ENCODE measurements at regions not wholly inside any gene's neighbourhood (a gene's known extent, or its start where the extent isn't known, plus 50 kb on each side); places are given as distances from the start of the nearest gene placed in this dataset.

DNA sequence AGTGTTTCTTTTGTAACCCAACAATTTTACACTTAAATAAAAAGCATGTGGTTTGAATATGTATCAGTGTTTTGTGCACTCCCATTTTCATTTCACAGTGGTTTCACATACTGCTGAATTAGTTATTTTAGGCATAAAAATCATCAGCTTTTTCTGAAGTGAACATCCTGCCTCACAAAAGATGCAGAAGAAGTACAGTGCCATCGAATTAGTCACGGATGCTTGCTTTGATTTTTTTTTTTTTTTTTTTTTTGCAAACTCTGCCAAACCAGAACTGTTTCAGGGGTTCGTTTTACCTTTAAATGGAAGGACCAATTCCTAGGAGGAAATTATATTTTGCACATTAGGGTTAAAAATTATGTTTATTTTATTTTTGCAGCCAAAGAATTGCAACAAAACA, 158.6 kb downstream of the RPS12 start:
- TF ChIP-seq, protein P1, sequence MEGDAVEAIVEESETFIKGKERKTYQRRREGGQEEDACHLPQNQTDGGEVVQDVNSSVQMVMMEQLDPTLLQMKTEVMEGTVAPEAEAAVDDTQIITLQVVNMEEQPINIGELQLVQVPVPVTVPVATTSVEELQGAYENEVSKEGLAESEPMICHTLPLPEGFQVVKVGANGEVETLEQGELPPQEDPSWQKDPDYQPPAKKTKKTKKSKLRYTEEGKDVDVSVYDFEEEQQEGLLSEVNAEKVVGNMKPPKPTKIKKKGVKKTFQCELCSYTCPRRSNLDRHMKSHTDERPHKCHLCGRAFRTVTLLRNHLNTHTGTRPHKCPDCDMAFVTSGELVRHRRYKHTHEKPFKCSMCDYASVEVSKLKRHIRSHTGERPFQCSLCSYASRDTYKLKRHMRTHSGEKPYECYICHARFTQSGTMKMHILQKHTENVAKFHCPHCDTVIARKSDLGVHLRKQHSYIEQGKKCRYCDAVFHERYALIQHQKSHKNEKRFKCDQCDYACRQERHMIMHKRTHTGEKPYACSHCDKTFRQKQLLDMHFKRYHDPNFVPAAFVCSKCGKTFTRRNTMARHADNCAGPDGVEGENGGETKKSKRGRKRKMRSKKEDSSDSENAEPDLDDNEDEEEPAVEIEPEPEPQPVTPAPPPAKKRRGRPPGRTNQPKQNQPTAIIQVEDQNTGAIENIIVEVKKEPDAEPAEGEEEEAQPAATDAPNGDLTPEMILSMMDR (IDR thresholded peaks at IDR 0.05) = no peak
- H3K4me2 ChIP-seq (ENCODE audit: low read length) = no peak overlapping the region
- no peak overlapping the region for H2AFZ ChIP-seq
- no peak overlapping the region for H3K9ac ChIP-seq
- no peak overlapping the region for H3K27ac ChIP-seq
- H3K4me1 ChIP-seq = no peaks in the 10 kb centered on the region
- H3K27me3 ChIP-seq (ENCODE audit: control insufficient read depth, insufficient read depth, low read length) = no peaks in the 10 kb centered on the region
- no peaks in the 10 kb centered on the region for H3K79me2 ChIP-seq
- no peak overlapping the region for H3K4me3 ChIP-seq (ENCODE audit: low read depth, low read length)
- H3K36me3 ChIP-seq (ENCODE audit: control insufficient read depth, insufficient read depth, low read length) = no peaks in the 10 kb centered on the region
- H3K9me3 ChIP-seq (ENCODE audit: control insufficient read depth, low read length) = no peaks in the 10 kb centered on the region

DNA sequence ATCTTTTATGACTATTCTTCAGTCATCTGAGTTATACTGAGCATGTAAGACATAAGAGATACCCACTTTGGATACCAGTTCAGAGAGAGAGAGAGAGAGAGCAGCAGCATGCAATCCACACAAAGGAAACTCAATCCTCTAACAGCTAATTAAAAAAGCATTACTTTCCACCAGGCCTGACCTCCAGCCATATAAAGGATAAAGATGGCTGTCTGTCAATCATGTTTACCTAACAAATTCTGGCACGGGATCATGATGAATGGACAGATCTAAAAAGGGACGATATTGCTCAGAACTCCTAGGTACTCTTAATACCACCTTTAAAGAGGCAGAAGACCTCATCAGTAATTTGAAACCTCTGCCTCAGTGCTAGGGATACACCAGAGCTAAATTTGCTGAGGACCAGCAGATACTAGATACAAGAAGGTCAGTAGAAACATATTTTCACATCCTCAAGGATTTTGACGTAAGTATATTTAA, 159.2 kb downstream of the RPS12 start:
- no peaks in the 10 kb centered on the region for H3K27me3 ChIP-seq (ENCODE audit: control insufficient read depth, insufficient read depth, low read length)
- no peak overlapping the region for H3K4me2 ChIP-seq (ENCODE audit: low read length)
- H3K36me3 ChIP-seq (ENCODE audit: control insufficient read depth, insufficient read depth, low read length) = no peaks in the 10 kb centered on the region
- H3K9me3 ChIP-seq (ENCODE audit: control insufficient read depth, low read length) = no peaks in the 10 kb centered on the region
- peak overlapping the region; percentile 29 for H2AFZ ChIP-seq
- no peaks in the 10 kb centered on the region for H3K4me1 ChIP-seq
- TF ChIP-seq, protein P1 (IDR thresholded peaks at IDR 0.05) = no peak
- no peak overlapping the region for H3K4me3 ChIP-seq (ENCODE audit: low read depth, low read length)
- H3K27ac ChIP-seq = no peak overlapping the region
- H3K9ac ChIP-seq = no peak overlapping the region
- H3K79me2 ChIP-seq = no peaks in the 10 kb centered on the region

DNA sequence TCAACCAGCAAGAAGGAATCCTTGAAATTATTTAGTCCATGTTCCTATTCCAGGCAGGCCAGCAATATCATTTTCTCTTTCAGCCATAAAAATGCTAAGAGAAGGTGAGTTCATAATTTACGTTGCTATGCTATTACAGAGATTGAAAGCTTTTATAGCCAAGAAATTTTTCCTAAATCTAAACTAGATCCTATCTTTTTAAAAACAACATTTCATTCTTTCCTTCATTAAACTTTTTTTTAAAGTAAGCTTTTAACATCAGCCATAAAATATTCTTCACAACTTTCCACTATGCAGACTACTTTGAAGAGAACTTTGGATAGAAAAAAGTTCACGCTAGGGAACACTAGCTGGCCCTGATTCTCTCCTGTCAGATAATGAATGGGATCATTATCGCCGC, 159.8 kb downstream of the RPS12 start:
- Histone ChIP-seq H3K36me3 (ENCODE audit: control insufficient read depth, insufficient read depth, low read length) (no peaks in the 10 kb centered on the region), H3K9me3 (ENCODE audit: control insufficient read depth, low read length) (no peaks in the 10 kb centered on the region), H3K79me2 (no peaks in the 10 kb centered on the region), H3K4me1 (no peaks in the 10 kb centered on the region), H3K27ac (no peak overlapping the region), H3K9ac (no peak overlapping the region), H3K4me2 (ENCODE audit: low read length) (no peak overlapping the region), H3K4me3 (ENCODE audit: low read depth, low read length) (no peak overlapping the region), H3K27me3 (ENCODE audit: control insufficient read depth, insufficient read depth, low read length) (no peaks in the 10 kb centered on the region), H2AFZ (no peak overlapping the region)
- TF ChIP-seq, protein P1 (IDR thresholded peaks at IDR 0.05) = no peak

DNA sequence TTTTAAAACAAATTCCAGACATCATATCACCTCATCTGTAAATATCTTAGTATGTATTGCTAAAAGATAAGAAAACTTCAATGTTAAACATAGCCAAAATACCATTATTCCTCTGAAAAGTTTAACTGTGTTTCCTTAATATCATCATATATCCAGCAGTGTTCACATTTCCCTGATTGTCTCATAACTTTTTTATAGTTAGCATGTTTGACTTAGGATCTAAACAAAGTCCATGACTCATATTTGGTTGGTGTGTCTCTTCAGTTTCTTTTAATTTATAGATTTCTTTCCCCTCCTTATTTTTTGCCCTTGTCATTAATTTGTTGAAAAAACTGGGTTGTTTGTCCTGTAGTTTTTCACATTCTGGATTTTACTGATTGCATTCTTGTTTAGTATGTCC, 163.0 kb downstream of the RPS12 start:
- H3K27me3 ChIP-seq (ENCODE audit: control insufficient read depth, insufficient read depth, low read length) = no peaks in the 10 kb centered on the region
- no peak overlapping the region for H3K9ac ChIP-seq
- no peaks in the 10 kb centered on the region for H3K79me2 ChIP-seq
- H3K9me3 ChIP-seq (ENCODE audit: control insufficient read depth, low read length) = no peaks in the 10 kb centered on the region
- no peaks in the 10 kb centered on the region for H3K36me3 ChIP-seq (ENCODE audit: control insufficient read depth, insufficient read depth, low read length)
- H3K4me3 ChIP-seq (ENCODE audit: low read depth, low read length) = no peak overlapping the region
- no peaks in the 10 kb centered on the region for H3K4me1 ChIP-seq
- no peak overlapping the region for H3K4me2 ChIP-seq (ENCODE audit: low read length)
- H3K27ac ChIP-seq = no peak overlapping the region
- no peak overlapping the region for H2AFZ ChIP-seq
- TF ChIP-seq, protein P1 (IDR thresholded peaks at IDR 0.05) = no peak

DNA sequence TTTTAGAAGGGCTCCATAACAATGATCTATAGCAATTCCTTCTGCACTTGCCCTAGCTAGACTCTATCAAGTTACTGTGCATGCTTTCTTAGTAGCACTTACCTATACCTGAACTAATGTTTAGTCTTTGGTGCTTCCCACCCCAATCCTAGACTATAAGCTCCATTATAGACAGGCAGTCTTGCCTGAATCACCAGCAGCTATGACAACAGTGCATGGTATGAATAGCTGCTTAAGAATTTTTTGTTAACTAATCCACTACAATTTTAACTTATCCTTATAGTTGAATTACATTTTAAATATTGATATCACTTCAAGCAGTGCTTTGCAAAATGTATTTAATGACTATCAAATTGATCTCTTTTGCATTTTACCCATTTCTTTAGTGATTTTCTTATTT, 164.3 kb downstream of the RPS12 start:
- Histone ChIP-seq H3K9ac (no peak overlapping the region), H3K27ac (no peak overlapping the region), H3K27me3 (ENCODE audit: control insufficient read depth, insufficient read depth, low read length) (no peaks in the 10 kb centered on the region), H3K9me3 (ENCODE audit: control insufficient read depth, low read length) (no peaks in the 10 kb centered on the region), H2AFZ (no peak overlapping the region), H3K36me3 (ENCODE audit: control insufficient read depth, insufficient read depth, low read length) (no peaks in the 10 kb centered on the region), H3K79me2 (no peaks in the 10 kb centered on the region), H3K4me2 (ENCODE audit: low read length) (no peak overlapping the region), H3K4me1 (no peaks in the 10 kb centered on the region), H3K4me3 (ENCODE audit: low read depth, low read length) (no peak overlapping the region)
- TF ChIP-seq, protein P1 (IDR thresholded peaks at IDR 0.05) = no peak

Measured in parathyroid adenoma (tissue), 2 donors.